Endothelial cell (in vitro differentiated cells): ENCODE measurements at regions not wholly inside any gene's neighbourhood (a gene's known extent, or its start where the extent isn't known, plus 50 kb on each side); places are given as distances from the start of the nearest gene placed in this dataset.

Source experiments
- DNase-seq: peaks from one replicate; pipeline ENCODE4 v3.0.0; 2021; ENCODE audit warnings: low spot score
- H3K27ac Mint-ChIP-seq: one replicate; pipeline ENCODE4 v1.8.0; 2021; ENCODE audit warnings: mixed read lengths, inconsistent platforms; ENCODE audit not compliant: unreplicated experiment
- H3K27me3 Mint-ChIP-seq: one replicate; pipeline ENCODE4 v1.8.0; 2021; ENCODE audit warnings: mild to moderate bottlenecking, moderate library complexity, mixed read lengths, inconsistent platforms; ENCODE audit not compliant: unreplicated experiment
- H3K36me3 Mint-ChIP-seq: one replicate; pipeline ENCODE4 v1.8.0; 2021; ENCODE audit warnings: mild to moderate bottlenecking, low read depth, mixed read lengths, inconsistent platforms; ENCODE audit not compliant: unreplicated experiment
- H3K4me1 Mint-ChIP-seq: one replicate; pipeline ENCODE4 v1.8.0; 2021; ENCODE audit warnings: mild to moderate bottlenecking, mixed read lengths, inconsistent platforms; ENCODE audit not compliant: unreplicated experiment
- H3K4me3 Mint-ChIP-seq: one replicate; pipeline ENCODE4 v1.8.0; 2021; ENCODE audit warnings: mild to moderate bottlenecking, mixed read lengths, inconsistent platforms; ENCODE audit not compliant: unreplicated experiment
- H3K9me3 Mint-ChIP-seq: one replicate; pipeline ENCODE4 v1.8.0; 2021; ENCODE audit warnings: mixed read lengths, inconsistent platforms; ENCODE audit not compliant: unreplicated experiment
- CTCF ChIP-seq: fragments of 200-600 bp; sonication (generic); IDR thresholded peaks from one replicate; pipeline ENCODE4 v1.5.0; 2021; ENCODE audit warnings: antibody characterized with exemption; ENCODE audit not compliant: unreplicated experiment

- Mint-ChIP-seq H3K27me3 (no peaks in the 10 kb centered on the region), H3K4me1 (no peaks in the 10 kb centered on the region), H3K4me3 (no peak overlapping the region), H3K36me3 (no peaks in the 10 kb centered on the region), H3K27ac (no peak overlapping the region), H3K9me3 (no peaks in the 10 kb centered on the region)
- TF ChIP-seq CTCF: no peak
- no peak for DNase-seq
Observed at GRCh38 chr2:768451-768850, 91.2 kb upstream of the TMEM18 start.

- no peak overlapping the region for H3K4me3 Mint-ChIP-seq
- no peaks in the 10 kb centered on the region for H3K36me3 Mint-ChIP-seq
- no peaks in the 10 kb centered on the region for H3K4me1 Mint-ChIP-seq
- DNase-seq: no peak
- H3K27me3 Mint-ChIP-seq: no peaks in the 10 kb centered on the region
- H3K9me3 Mint-ChIP-seq: no peaks in the 10 kb centered on the region
- H3K27ac Mint-ChIP-seq: no peak overlapping the region
- TF ChIP-seq CTCF: no peak
Observed at GRCh38 chr2:767944-768343, 90.7 kb upstream of the TMEM18 start.

- Mint-ChIP-seq H3K9me3 (no peaks in the 10 kb centered on the region), H3K4me3 (no peak overlapping the region), H3K36me3 (no peaks in the 10 kb centered on the region), H3K4me1 (no peaks in the 10 kb centered on the region), H3K27ac (no peak overlapping the region), H3K27me3 (no peaks in the 10 kb centered on the region)
- DNase-seq: no peak
- TF ChIP-seq CTCF: no peak
Observed at GRCh38 chr2:767440-767839, 90.2 kb upstream of the TMEM18 start.

- no peak for DNase-seq
- H3K4me1 Mint-ChIP-seq: no peaks in the 10 kb centered on the region
- no peaks in the 10 kb centered on the region for H3K27me3 Mint-ChIP-seq
- no peaks in the 10 kb centered on the region for H3K9me3 Mint-ChIP-seq
- no peak overlapping the region for H3K27ac Mint-ChIP-seq
- no peaks in the 10 kb centered on the region for H3K36me3 Mint-ChIP-seq
- TF ChIP-seq CTCF: no peak
- H3K4me3 Mint-ChIP-seq: no peak overlapping the region
Observed at GRCh38 chr2:766255-766654, 89.0 kb upstream of the TMEM18 start.

- Mint-ChIP-seq H3K4me1 (no peaks in the 10 kb centered on the region), H3K9me3 (no peaks in the 10 kb centered on the region), H3K27me3 (no peaks in the 10 kb centered on the region), H3K4me3 (no peak overlapping the region), H3K27ac (no peak overlapping the region), H3K36me3 (no peaks in the 10 kb centered on the region)
- TF ChIP-seq CTCF: no peak
- DNase-seq: no peak
Observed at GRCh38 chr2:765369-765768, 88.2 kb upstream of the TMEM18 start.
